DND-41 (cell line): ENCODE measurements at regions not wholly inside any gene's neighbourhood (a gene's known extent, or its start where the extent isn't known, plus 50 kb on each side); places are given as distances from the start of the nearest gene placed in this dataset.
"Not testable (repeated sequence)": the region's sequence is repeated elsewhere in the genome, so short reads cannot be mapped to it uniquely, and the experiment has no call there.

Experiments used
- ATAC-seq: fragments of 200-7000 bp; cut with Tn5 transposase; 3 replicates; pipeline ENCODE4 v1.9.1; 2021; ENCODE audit warnings: low read depth; ENCODE audit not compliant: insufficient read depth
- DNase-seq: peaks from one replicate; pipeline ENCODE4 v3.0.0-alpha.2; 2020
- H2AFZ ChIP-seq: 2 replicates; pipeline ENCODE4 v1.6.0; 2012; ENCODE audit warnings: low read depth, low read length
- H3K27ac ChIP-seq: 2 replicates; pipeline ENCODE4 v1.5.1; 2012; ENCODE audit warnings: low read length, inconsistent platforms
- H3K27me3 ChIP-seq: fragments of 200-600 bp; sonication (generic); 2 replicates; pipeline ENCODE4 v1.6.0; 2012; ENCODE audit warnings: low read length, mild to moderate bottlenecking, inconsistent platforms; ENCODE audit not compliant: insufficient read depth, poor library complexity
- H3K36me3 ChIP-seq: 2 replicates; pipeline ENCODE4 v1.5.1; 2012; ENCODE audit warnings: low read length, inconsistent platforms; ENCODE audit not compliant: insufficient read depth
- H3K4me1 ChIP-seq: 2 replicates; pipeline ENCODE4 v1.5.1; 2012; ENCODE audit warnings: mild to moderate bottlenecking, low read length; ENCODE audit not compliant: insufficient read depth
- H3K4me2 ChIP-seq: 2 replicates; pipeline ENCODE4 v1.6.0; 2012; ENCODE audit warnings: mild to moderate bottlenecking, moderate library complexity, low read length, inconsistent platforms; ENCODE audit not compliant: insufficient read depth
- H3K4me3 ChIP-seq, 2 experiments: fragments of 200-600 bp in 1 of 2; shearing (Covaris generic) in 1 of 2; 2 replicates each; pipeline ENCODE4 v1.5.1; 2012 to 2016; ENCODE audit warnings: inconsistent platforms in 2 of 2, low read length in 2 of 2, mild to moderate bottlenecking in 2 of 2, low read depth in 1 of 2, moderate library complexity in 1 of 2
- H3K79me2 ChIP-seq: 2 replicates; pipeline ENCODE4 v1.6.0; 2012; ENCODE audit warnings: low read length, inconsistent platforms; ENCODE audit not compliant: insufficient read depth
- H3K9ac ChIP-seq: 2 replicates; pipeline ENCODE4 v1.6.0; 2012; ENCODE audit warnings: low read depth, mild to moderate bottlenecking, inconsistent platforms, low read length, moderate library complexity
- H3K9me3 ChIP-seq: 2 replicates; pipeline ENCODE4 v1.5.1; 2012; ENCODE audit warnings: low read length, moderate library complexity, mild to moderate bottlenecking, inconsistent platforms; ENCODE audit not compliant: insufficient read depth, severe bottlenecking
- H4K20me1 ChIP-seq: 2 replicates; pipeline ENCODE4 v1.6.0; 2012; ENCODE audit warnings: low read length; ENCODE audit not compliant: insufficient read depth
- CTCF ChIP-seq: IDR thresholded peaks from 2 replicates; pipeline ENCODE4 v1.5.1; 2012; ENCODE audit warnings: borderline replicate concordance, low read length, moderate library complexity, mild to moderate bottlenecking; ENCODE audit not compliant: poor library complexity, severe bottlenecking; ENCODE audit errors: extremely low read depth
- EZH2 ChIP-seq: IDR thresholded peaks from 3 replicates; pipeline ENCODE4 v1.6.1; 2012; ENCODE audit warnings: borderline replicate concordance, low read depth, mild to moderate bottlenecking, moderate library complexity, low read length, inconsistent platforms; ENCODE audit not compliant: severe bottlenecking

- no peak overlapping the region for H3K9ac ChIP-seq
- H3K4me1 ChIP-seq: peaks cover 26% of the 10 kb centered on the region
- H3K79me2 ChIP-seq: no peaks in the 10 kb centered on the region
- peaks cover 8% of the 10 kb centered on the region; the same call in 1 of the 2 replicates for H4K20me1 ChIP-seq
- H3K4me2 ChIP-seq: no peak overlapping the region
- no peak overlapping the region for H2AFZ ChIP-seq
- no peak overlapping the region for H3K27ac ChIP-seq
- no peak for TF ChIP-seq CTCF
- no peak for TF ChIP-seq EZH2
- no peak for DNase-seq
- H3K4me3 ChIP-seq: no peak overlapping the region
- H3K9me3 ChIP-seq: no peaks in the 10 kb centered on the region
- H3K27me3 ChIP-seq: peaks cover 3% of the 10 kb centered on the region
- H3K36me3 ChIP-seq: no peaks in the 10 kb centered on the region
- no peak for ATAC-seq
Measured at GRCh38 chr9:105118636-105119035, 125.8 kb upstream of the SLC44A1 start.

- peaks cover 3% of the 10 kb centered on the region for H3K27me3 ChIP-seq
- TF ChIP-seq EZH2 (no peak), CTCF (no peak)
Measured at GRCh38 chr9:105119156-105119555, 125.3 kb upstream of the SLC44A1 start.

GRCh38 chr9:105121861-105122430 is 122.5 kb upstream of the SLC44A1 start:
- Histone ChIP-seq H3K36me3 (no peaks in the 10 kb centered on the region), H3K9ac (no peak overlapping the region), H2AFZ (no peak overlapping the region), H3K4me3 (no peak overlapping the region), H3K9me3 (no peaks in the 10 kb centered on the region), H3K27ac (no peak overlapping the region), H3K4me2 (no peak overlapping the region), H4K20me1 (peaks cover 4% of the 10 kb centered on the region; the same call in 1 of the 2 replicates), H3K4me1 (peaks cover 12% of the 10 kb centered on the region), H3K79me2 (no peaks in the 10 kb centered on the region), H3K27me3 (peaks cover 3% of the 10 kb centered on the region)
- TF ChIP-seq EZH2: no peak
- TF ChIP-seq CTCF: no peak
- ATAC-seq (no peak), DNase-seq (no peak)

More at GRCh38 chr9:105119156-105119555, 125.3 kb upstream of the SLC44A1 start:
- no peak overlapping the region for H2AFZ ChIP-seq
- peaks cover 5% of the 10 kb centered on the region; the same call in 1 of the 2 replicates for H4K20me1 ChIP-seq
- H3K9ac ChIP-seq: no peak overlapping the region
- H3K36me3 ChIP-seq: no peaks in the 10 kb centered on the region
- no peak overlapping the region for H3K27ac ChIP-seq
- no peak overlapping the region for H3K4me3 ChIP-seq
- H3K9me3 ChIP-seq: no peaks in the 10 kb centered on the region
- ATAC-seq (no peak), DNase-seq (no peak)
- no peaks in the 10 kb centered on the region for H3K79me2 ChIP-seq
- H3K4me1 ChIP-seq: peaks cover 21% of the 10 kb centered on the region
- no peak overlapping the region for H3K4me2 ChIP-seq

- H2AFZ ChIP-seq, H3K36me3 ChIP-seq, H3K79me2 ChIP-seq, H3K4me3 ChIP-seq, H3K9me3 ChIP-seq, H3K27me3 ChIP-seq, H3K9ac ChIP-seq, H3K27ac ChIP-seq, ATAC-seq, H4K20me1 ChIP-seq, H3K4me2 ChIP-seq, DNase-seq: not testable (repeated sequence)
- peaks cover 38% of the 10 kb centered on the region for H3K4me1 ChIP-seq
Measured at GRCh38 chr9:105124598-105124997, 119.9 kb upstream of the SLC44A1 start.
